ENCODE measurements at regions not wholly inside any gene's neighbourhood (a gene's known extent, or its start where the extent isn't known, plus 50 kb on each side); places are given as distances from the start of the nearest gene placed in this dataset.

DNA sequence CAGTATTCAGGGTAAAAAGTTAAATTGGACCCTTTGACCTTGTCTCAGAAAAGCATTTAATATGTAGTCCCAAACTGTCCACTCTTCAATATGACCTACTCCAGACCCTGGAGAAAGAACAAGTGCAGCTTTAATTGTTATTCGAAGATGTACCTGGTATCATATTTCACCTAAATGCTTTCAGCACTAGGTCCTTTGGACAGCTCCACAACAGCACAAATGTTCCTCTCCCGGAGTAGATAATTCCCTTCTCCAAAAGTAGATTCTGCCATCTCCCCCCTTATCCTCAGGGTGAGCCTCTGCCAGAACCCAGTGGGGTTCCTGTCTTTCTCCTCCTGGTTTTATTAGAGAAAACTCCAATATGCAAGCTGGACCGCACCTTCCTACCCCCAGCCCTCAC lies 104.5 kb upstream of the AJAP1 start:
- intact Hi-C loops (cut with DNase I; ENCODE audit: low total_unique reads): no loop called here
- H3K4me3 ChIP-seq (ENCODE audit: low read depth, poor library complexity, severe bottlenecking): no peak overlapping the region
- peak in 1 of 2 donors; percentile 10 for DNase-seq (ENCODE audit: low spot score in 2 of 2)
- WGBS, 2 donors: 33% methylated on average over 3 of the region's 3 CpGs
- TF ChIP-seq, protein P1, sequence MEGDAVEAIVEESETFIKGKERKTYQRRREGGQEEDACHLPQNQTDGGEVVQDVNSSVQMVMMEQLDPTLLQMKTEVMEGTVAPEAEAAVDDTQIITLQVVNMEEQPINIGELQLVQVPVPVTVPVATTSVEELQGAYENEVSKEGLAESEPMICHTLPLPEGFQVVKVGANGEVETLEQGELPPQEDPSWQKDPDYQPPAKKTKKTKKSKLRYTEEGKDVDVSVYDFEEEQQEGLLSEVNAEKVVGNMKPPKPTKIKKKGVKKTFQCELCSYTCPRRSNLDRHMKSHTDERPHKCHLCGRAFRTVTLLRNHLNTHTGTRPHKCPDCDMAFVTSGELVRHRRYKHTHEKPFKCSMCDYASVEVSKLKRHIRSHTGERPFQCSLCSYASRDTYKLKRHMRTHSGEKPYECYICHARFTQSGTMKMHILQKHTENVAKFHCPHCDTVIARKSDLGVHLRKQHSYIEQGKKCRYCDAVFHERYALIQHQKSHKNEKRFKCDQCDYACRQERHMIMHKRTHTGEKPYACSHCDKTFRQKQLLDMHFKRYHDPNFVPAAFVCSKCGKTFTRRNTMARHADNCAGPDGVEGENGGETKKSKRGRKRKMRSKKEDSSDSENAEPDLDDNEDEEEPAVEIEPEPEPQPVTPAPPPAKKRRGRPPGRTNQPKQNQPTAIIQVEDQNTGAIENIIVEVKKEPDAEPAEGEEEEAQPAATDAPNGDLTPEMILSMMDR (IDR thresholded peaks at IDR 0.05): no peak
- no peak for TF ChIP-seq POLR2A (IDR thresholded peaks at IDR 0.05)

DNA sequence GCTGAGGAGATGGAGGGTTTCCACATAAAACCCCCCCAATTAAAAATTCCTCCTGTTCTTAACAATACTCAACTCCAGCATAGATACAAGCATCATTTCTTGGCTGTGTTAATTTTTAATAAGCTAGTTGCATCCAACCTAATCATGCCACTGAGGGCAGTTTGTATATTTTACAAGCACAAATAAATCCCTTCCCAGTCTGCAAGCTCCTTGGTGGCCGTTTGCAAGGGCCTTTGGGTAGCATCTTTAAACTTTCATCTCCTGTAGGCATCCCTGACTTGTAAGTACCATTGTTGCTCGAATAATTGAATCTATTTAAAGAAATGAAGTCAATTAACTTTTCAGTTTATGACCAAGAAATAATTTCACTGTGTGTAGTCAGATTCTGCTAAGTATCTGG lies 103.5 kb upstream of the AJAP1 start:
- intact Hi-C loops (cut with DNase I; ENCODE audit: low total_unique reads): no loop called here

DNA sequence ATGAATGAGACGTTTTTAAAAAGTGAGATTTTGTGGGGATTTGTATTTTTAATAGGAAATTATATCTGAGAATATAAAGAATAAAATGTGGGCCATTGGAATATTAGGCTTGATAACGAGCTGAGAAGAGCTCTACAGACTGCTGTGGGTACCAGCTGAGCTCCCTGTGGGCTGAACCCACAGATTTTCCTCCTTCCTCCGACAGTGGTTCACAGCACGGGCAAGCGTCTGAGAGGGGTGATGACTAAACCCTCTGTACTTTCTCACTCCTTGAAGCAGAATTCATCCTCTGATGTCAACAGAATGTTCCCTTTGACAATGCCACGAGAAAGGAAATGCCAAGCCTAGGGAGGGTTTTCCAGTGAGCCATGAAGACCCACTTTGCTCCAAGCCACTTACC lies 102.7 kb upstream of the AJAP1 start:
- 58 to 62% methylated on average over 6 of the region's 6 CpGs for WGBS, 2 donors
- peak in 1 of 2 donors; percentile 39 for DNase-seq (ENCODE audit: low spot score in 2 of 2)
- no peak for TF ChIP-seq POLR2A (IDR thresholded peaks at IDR 0.05)
- TF ChIP-seq, protein P1 (IDR thresholded peaks at IDR 0.05): no peak
- H3K4me3 ChIP-seq (ENCODE audit: low read depth, poor library complexity, severe bottlenecking): no peak overlapping the region
- intact Hi-C loops (cut with DNase I; ENCODE audit: low total_unique reads): no loop called here

More for the DNA sequence above, 103.5 kb upstream of the AJAP1 start:
- no peak for DNase-seq (ENCODE audit: low spot score in 2 of 2)
- 23 to 29% methylated on average over 2 of the region's 2 CpGs for WGBS, 2 donors
- no peak overlapping the region for H3K4me3 ChIP-seq (ENCODE audit: low read depth, poor library complexity, severe bottlenecking)
- TF ChIP-seq, protein P1 (IDR thresholded peaks at IDR 0.05): no peak
- no peak for TF ChIP-seq POLR2A (IDR thresholded peaks at IDR 0.05)

DNA sequence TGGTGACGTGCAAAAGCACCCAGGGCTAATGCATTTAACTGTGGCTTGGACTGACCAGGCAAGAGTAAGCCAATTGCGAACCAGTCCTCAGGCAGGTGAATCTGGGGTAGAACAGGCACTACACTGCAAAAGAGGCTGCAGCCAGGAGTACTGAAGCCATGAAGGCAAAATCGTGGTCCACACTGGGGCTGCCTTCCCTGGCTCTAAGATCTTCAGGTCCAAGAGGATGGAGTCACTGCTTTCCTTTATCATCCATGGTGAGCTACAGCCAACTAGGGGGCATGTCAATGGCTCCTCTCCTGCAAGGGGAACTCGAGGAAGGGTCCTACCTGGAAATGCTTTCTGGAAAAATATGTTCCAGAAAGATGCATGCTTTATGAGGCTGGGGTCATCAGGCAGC lies 100.6 kb upstream of the AJAP1 start:
- peak in 1 of 2 donors; percentile 13 for DNase-seq (ENCODE audit: low spot score in 2 of 2)
- 65 to 70% methylated on average over 4 of the region's 4 CpGs for WGBS, 2 donors
- intact Hi-C loops (cut with DNase I; ENCODE audit: low total_unique reads): no loop called here
- TF ChIP-seq POLR2A (IDR thresholded peaks at IDR 0.05): no peak
- TF ChIP-seq, protein P1 (IDR thresholded peaks at IDR 0.05): no peak
- no peak overlapping the region for H3K4me3 ChIP-seq (ENCODE audit: low read depth, poor library complexity, severe bottlenecking)

DNA sequence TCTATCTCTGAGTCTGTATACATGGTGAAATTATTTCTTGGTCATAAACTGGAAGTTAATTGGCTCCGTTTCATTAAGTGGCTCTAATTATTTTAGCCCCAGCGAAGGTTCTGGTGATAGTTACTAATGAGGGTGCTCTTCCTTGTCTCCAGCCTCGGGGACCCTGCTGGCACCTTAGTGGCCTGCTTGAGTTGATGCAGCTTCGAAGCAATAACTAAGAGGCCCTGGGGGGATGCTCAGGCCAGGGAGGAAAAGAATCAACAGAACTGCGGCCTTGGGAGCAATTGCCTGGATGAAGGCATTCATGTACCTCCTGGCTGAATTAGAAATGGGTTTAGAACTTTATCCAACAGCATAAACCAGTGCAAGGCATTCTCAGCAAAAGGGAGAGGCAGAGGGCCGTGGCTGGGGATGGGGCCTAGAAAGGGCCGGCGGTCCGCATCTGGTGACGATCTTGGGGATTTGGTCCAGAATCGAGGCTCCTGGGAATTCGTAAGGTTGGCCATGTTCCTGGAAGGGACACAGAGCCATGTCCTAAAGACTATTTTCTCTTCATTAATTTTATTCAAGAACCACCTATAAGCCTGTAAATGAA lies 100.0 kb upstream of the AJAP1 start:
- 76 to 82% methylated on average over 12 of the region's 12 CpGs for WGBS, 2 donors

DNA sequence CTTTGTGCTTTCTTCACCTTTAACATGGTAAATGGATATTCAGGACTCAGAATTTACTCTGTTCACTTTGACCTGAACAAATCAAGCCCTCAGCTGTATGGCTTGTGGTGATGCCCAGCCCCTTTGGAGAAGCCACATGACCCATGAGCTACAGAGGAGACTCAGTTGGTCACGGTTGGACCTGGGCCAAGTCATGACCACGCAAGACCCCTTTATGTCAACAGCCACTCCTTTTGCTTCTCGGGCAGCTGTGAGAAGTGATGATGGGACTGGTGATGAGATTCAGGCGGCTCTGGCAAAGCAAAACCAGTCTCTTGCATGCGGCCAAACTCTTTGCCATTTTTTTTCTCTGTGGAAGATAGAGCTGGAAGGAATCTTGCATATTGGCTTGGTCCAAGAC lies 96.5 kb upstream of the AJAP1 start:
- no peak for DNase-seq (ENCODE audit: low spot score in 2 of 2)
- WGBS, 2 donors: 65 to 70% methylated on average over 5 of the region's 5 CpGs
- no peak for TF ChIP-seq POLR2A (IDR thresholded peaks at IDR 0.05)
- TF ChIP-seq, protein P1 (IDR thresholded peaks at IDR 0.05): no peak
- intact Hi-C loops (cut with DNase I; ENCODE audit: low total_unique reads): no loop called here
- no peak overlapping the region for H3K4me3 ChIP-seq (ENCODE audit: low read depth, poor library complexity, severe bottlenecking)

More for the DNA sequence above, 100.0 kb upstream of the AJAP1 start:
- no peak for TF ChIP-seq POLR2A (IDR thresholded peaks at IDR 0.05)
- intact Hi-C loops (cut with DNase I; ENCODE audit: low total_unique reads): no loop called here
- peak in 1 of 2 donors; percentile 64 for DNase-seq (ENCODE audit: low spot score in 2 of 2)
- no peak overlapping the region for H3K4me3 ChIP-seq (ENCODE audit: low read depth, poor library complexity, severe bottlenecking)
